Anterior cingulate cortex (tissue), 58 donors: ENCODE measurements at regions not wholly inside any gene's neighbourhood (a gene's known extent, or its start where the extent isn't known, plus 50 kb on each side); places are given as distances from the start of the nearest gene placed in this dataset.
"Not testable (repeated sequence)": the region's sequence is repeated elsewhere in the genome, so short reads cannot be mapped to it uniquely, and the experiment has no call there.

Source experiments
- DNase-seq, 58 donors: peaks; one replicate each; lab custom pipeline; 2025; lab: John Stamatoyannopoulos, UW

GRCh38 chr11:116396331-116396730, 376.5 kb downstream of the BUD13 start:
- DNase-seq = no peak

DNA sequence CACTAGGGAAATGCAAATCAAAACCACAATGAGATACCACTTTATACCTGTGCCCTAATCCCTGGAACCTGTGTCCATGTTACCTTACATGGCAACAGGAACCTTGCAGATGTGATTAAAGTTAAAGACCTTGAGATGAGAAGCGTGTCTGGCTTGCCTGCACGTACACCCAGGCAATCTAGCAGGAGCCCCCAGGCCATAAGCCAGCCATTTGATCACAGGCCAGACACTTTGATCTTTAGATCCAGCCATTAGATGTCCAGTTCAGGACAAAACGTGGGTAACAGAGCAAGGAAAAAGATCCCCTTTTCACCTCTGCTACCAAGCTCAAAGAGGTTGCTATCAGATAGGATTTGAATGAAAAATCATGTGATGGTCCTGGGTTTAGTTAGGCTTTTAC, 378.8 kb downstream of the BUD13 start:
- no peak for DNase-seq

GRCh38 chr11:116390963-116391362, 381.8 kb downstream of the BUD13 start:
- DNase-seq = no peak

DNA sequence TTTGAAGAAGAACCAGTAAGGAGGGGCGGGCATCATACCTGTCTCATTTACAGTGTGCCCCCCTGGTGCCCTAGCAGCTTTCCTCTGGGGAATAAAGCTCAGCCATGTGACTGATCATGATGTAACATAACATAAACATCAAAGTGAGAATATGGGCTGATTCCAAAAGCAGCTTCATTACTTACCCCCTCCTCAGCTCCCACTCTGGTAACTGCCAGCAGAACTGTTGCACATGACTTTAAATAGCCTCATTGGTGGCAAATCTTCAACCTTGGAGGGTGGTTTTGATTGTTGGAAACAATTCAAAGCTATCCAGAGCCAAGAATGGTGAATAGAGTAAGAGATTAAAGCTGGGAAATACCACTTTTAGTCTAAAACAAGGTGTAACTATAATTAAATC, 384.6 kb downstream of the BUD13 start:
- DNase-seq = no peak

GRCh38 chr11:116387641-116388040, 385.1 kb downstream of the BUD13 start:
- no peak for DNase-seq

- no peak for DNase-seq
Measured at GRCh38 chr11:116386118-116386699, 386.6 kb downstream of the BUD13 start.

- DNase-seq = no peak
Measured at GRCh38 chr11:116384876-116385275, 387.9 kb downstream of the BUD13 start.

DNA sequence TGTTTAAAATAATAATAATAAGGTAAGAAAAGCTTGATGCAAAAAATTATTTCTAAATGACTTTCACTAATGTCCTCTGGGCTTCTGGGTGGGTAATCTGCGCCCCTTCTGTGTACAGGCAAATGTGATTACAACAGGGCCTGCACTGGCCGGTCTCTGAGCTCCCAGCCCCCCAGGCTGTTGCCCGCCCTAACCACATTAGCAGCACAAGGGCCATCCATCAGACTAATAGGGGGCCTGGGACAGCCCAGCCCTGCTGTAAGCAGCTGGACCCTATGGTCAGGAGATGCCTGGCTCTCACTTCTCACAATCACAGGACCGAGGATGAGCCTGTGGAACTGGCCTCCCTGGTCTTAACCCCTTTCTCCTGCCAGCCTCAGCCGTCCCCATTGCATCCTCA, 388.4 kb downstream of the BUD13 start:
- no peak for DNase-seq

- peak in 1 of 58 donors; percentile 6 for DNase-seq
Measured at GRCh38 chr11:116379185-116379828, 393.5 kb downstream of the BUD13 start.

GRCh38 chr11:116376547-116376946, 396.2 kb downstream of the BUD13 start:
- no peak for DNase-seq

DNA sequence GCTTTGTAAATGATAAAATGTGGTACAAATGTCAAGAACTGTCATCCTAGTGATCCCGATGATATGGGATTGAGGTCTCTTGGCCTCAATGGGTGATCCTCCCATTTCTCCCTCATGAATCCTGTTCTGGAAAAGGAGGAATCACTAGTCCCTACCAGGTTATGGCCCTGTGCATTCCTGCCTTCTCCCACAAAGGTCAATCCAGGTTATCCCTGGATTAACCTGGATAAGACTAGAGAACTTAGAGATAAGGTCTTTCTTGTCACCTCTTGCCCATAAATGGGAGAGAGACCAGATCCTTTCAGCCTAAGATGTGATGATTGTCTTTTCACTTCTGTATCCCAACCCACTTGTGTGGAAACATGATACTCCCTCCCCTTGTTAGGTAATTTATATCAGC, 396.7 kb downstream of the BUD13 start:
- no peak for DNase-seq

- DNase-seq = no peak
Measured at GRCh38 chr11:116375221-116375620, 397.6 kb downstream of the BUD13 start.

GRCh38 chr11:116374085-116374484, 398.7 kb downstream of the BUD13 start:
- DNase-seq = no peak

DNA sequence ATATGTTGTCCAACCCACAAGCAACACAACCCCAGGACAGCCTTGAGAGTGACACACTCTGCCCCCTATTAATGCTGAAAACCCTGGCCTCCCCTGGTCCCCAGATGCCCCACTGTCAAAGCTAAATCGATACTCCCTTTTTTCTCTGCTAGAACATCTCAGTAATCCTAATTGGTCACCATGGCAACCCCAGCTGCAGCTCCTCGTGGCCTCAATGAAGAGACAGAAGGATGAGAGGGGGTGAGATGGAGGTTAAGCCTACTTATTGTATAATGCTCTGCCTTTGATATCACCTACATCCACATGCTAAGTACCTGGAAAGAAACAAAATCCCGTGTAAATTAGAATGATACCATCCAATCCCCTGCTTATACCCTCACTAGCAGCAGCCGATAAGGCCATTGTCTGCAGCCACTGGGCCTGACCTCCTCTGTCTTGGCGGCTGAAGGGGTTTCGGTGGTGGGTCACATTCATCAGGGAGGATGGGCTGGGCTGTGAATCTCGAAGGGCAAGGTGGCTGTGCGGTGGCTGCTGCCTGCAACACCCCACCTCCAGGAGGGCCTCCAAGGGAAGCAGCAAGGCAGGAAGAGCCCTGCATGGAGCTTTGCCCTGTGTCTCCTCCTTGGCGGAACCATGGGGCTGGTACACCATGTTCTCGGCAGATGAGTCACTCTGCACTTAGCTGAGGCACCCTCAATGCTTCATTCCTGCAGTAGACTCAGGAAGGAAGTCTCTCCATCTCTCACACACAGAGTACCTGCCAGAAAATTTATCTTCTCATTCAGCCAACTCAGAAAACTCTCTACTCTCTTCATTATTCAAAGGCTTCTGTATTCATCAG, 399.5 kb downstream of the BUD13 start:
- DNase-seq = peak in 22 of 58 donors; percentile 3 to 56 (median 13)

DNA sequence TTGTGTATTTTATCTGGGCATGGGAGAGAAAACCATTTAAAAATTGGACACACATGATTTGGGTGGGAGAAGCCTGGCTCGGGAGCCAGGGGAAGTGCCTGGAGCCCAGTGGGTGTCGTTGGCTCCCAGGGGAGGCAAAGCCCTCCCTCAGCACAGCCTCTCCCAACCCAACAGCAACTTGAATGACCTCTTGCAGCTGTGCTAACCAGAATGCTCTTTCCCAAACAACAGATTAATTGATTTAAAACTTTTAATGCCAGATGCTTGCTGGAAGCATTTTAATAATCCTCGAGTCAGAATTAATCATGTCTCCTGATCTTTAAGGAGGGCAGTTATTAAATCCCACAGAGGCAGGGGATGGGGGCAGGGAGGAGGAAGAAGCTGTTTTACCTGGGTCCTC, 401.6 kb downstream of the BUD13 start:
- DNase-seq = no peak

DNA sequence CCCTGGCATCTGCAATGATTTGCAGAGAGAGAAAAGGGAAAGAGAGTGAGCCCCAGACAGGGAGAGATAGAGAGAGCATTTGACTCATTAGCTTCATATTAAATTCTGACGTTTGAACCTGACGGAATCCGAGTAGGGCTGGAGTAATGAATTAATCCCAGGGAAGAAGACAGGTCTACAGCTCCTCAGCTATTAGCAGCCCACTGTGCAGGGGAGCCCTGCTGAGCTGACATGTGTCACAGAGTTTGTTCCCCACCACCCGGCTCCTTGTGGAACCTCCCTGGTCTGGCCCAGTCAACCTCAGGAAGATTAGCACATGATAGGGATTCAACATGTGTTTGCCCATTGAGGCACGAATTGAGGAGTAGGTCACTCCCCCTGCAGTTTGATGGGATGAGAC, 404.0 kb downstream of the BUD13 start:
- no peak for DNase-seq

- no peak for DNase-seq
Measured at GRCh38 chr11:116366980-116367645, 405.7 kb downstream of the BUD13 start.

DNA sequence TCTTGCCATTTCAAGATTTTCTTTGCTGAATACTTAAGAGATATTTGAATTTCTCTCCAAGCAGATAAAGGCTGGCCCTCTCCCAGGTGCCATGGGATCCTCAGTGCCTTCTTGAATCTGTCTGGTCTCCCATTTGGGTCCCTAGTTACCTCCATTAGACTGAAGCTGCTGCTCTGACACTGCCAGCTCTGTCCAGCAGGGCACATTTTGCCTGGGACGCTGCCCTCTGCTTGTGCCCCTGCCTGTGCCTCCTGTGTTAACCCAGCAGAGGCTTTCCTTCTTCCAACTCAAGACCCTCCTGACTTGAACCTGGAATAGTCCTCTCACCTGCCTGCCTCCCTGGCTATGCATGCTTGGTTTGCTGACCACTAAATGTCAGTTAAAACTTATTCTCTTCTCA, 406.3 kb downstream of the BUD13 start:
- DNase-seq = no peak

DNA sequence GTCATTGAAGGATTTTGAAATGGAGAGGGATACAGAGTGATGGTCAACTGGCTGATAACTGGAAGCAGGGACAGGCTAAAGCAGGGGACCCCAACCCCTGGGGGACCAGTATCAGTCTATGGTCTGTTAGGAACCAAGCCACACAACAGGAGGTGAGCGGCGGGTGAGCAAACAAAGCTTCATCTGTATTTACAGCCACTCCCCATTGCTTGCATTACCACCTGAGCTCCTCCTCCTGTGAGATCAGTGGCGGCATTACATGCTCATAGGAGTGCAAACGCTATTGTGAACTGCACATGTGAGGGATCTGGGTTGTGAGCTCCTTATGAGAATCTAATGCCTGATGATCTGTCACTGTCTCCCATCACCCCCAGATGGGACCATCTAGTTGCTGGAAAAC, 407.9 kb downstream of the BUD13 start:
- not testable (repeated sequence) for DNase-seq

DNA sequence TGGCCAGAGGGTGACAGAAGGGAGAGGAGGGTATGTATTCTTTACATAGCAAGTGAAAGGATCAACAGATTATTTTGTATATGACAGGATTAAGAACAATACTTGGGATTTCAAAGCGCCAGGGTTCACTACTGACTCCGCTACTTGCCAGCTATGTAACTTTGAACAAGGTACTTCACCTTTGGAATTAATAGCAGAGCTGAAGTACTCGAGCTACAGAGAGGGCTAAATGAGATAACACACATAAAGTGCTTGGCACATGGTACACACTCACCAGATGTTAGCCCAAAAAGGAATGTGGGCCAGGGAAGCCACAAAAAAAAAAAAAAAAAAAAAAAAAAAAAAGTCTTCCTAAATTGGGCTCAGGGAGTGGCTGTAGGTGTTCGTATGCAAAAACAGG, 408.4 kb downstream of the BUD13 start:
- no peak for DNase-seq
